ENCODE measurements at regions not wholly inside any gene's neighbourhood (a gene's known extent, or its start where the extent isn't known, plus 50 kb on each side); places are given as distances from the start of the nearest gene placed in this dataset.

- TF ChIP-seq, protein P1, sequence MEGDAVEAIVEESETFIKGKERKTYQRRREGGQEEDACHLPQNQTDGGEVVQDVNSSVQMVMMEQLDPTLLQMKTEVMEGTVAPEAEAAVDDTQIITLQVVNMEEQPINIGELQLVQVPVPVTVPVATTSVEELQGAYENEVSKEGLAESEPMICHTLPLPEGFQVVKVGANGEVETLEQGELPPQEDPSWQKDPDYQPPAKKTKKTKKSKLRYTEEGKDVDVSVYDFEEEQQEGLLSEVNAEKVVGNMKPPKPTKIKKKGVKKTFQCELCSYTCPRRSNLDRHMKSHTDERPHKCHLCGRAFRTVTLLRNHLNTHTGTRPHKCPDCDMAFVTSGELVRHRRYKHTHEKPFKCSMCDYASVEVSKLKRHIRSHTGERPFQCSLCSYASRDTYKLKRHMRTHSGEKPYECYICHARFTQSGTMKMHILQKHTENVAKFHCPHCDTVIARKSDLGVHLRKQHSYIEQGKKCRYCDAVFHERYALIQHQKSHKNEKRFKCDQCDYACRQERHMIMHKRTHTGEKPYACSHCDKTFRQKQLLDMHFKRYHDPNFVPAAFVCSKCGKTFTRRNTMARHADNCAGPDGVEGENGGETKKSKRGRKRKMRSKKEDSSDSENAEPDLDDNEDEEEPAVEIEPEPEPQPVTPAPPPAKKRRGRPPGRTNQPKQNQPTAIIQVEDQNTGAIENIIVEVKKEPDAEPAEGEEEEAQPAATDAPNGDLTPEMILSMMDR (IDR thresholded peaks at IDR 0.05), result no peak
- no peak for TF ChIP-seq POLR2A (IDR thresholded peaks at IDR 0.05)
Measured at GRCh38 chr20:59387891-59388290, 87.5 kb downstream of the EDN3 start.

Data from testis (tissue), 2 donors.